ENCODE measurements at regions not wholly inside any gene's neighbourhood (a gene's known extent, or its start where the extent isn't known, plus 50 kb on each side); places are given as distances from the start of the nearest gene placed in this dataset.
A peak's percentile ranks its signal among the peaks of the same experiment; 100 is the strongest.

DNA sequence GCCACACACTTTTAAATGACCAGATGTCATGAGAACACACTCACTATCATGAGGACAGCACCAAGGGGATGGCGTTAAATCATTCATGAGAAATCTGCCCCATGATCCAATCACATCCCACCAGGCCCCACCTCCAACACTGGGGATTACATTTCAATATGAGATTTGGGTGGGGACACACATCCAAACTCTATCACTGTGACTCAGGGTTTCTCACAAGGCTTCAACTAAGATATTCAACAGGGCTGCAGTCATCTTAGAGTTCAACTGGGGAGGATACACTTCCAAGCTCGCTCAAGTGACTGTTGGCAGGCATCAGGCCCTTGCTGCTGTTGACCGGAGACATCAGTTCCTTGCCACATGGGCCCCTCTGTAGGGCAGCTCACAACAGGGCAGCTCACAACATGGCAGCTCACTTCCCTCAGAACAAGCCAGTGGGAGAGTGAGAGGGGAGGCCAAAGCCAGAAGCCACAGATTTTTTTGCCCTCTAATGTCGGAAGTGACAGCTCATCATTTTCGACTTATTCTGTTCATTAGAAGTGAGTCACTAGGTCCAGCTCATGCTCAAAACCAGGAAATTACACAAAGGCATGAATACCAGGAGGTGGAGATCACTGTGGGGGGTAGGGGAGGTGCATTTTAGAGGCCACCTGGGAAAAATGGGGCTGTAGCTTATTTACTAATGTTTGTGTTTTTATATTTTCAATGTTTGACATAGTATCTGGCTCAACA, 50.8 kb upstream of the PTHLH start:
- TF ChIP-seq, protein P1, sequence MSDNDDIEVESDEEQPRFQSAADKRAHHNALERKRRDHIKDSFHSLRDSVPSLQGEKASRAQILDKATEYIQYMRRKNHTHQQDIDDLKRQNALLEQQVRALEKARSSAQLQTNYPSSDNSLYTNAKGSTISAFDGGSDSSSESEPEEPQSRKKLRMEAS (IDR thresholded peaks at IDR 0.05; ENCODE audit: low read depth, low read length), result no peak
- TF ChIP-seq MYC (IDR thresholded peaks at IDR 0.05; ENCODE audit: low read depth, low read length) (no peak), POLR2A (IDR thresholded peaks at IDR 0.05; ENCODE audit: extremely low read depth, insufficient read length) (no peak)
- TF ChIP-seq, protein P2, sequence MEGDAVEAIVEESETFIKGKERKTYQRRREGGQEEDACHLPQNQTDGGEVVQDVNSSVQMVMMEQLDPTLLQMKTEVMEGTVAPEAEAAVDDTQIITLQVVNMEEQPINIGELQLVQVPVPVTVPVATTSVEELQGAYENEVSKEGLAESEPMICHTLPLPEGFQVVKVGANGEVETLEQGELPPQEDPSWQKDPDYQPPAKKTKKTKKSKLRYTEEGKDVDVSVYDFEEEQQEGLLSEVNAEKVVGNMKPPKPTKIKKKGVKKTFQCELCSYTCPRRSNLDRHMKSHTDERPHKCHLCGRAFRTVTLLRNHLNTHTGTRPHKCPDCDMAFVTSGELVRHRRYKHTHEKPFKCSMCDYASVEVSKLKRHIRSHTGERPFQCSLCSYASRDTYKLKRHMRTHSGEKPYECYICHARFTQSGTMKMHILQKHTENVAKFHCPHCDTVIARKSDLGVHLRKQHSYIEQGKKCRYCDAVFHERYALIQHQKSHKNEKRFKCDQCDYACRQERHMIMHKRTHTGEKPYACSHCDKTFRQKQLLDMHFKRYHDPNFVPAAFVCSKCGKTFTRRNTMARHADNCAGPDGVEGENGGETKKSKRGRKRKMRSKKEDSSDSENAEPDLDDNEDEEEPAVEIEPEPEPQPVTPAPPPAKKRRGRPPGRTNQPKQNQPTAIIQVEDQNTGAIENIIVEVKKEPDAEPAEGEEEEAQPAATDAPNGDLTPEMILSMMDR (IDR thresholded peaks at IDR 0.05; ENCODE audit: low read depth, low read length), result no peak
- no peak overlapping the region for H3K4me3 ChIP-seq (ENCODE audit: low read depth, low read length)
- peak; percentile 68 for DNase-seq (ENCODE audit: low read depth)

DNA sequence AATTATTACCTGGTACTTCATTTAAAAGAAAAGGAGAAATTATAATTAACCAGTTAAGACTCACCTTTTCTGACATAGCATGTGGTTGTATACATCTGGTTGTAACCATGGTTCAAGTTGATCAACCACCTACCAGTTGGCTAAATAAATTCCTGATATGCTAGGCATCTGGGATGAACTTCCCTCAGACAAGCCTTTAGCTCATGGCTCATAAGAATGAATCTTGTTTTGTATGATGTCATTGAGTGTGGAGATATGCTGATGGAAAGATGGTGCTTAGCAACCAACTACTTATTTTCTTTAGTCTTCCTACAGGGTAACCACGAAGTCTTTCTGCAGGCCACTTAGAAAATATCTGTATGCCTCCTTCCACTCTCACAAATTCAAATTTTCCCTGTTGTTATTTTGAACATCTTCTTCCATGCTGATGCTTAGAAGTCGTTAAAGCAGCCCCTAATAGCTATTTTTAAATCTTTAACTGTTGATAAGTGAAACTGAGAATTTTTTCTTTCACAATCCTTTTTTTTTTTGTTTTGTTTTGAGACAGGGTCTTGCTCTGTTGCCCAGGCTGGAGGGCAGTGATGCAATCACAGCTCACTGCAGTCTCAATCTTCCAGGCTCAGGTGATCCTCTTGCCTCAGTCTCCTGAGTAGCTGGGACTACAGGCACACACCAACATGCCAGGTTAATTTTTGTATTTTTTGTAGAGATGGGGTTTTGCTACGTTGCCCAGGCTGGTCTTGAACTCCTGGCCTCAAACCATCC, 51.9 kb upstream of the PTHLH start:
- no peak for DNase-seq (ENCODE audit: low read depth)
- TF ChIP-seq, protein P2 (IDR thresholded peaks at IDR 0.05; ENCODE audit: low read depth, low read length), result no peak
- TF ChIP-seq, protein P1 (IDR thresholded peaks at IDR 0.05; ENCODE audit: low read depth, low read length), result no peak
- TF ChIP-seq POLR2A (IDR thresholded peaks at IDR 0.05; ENCODE audit: extremely low read depth, insufficient read length) (no peak), MYC (IDR thresholded peaks at IDR 0.05; ENCODE audit: low read depth, low read length) (no peak)
- no peak overlapping the region for H3K4me3 ChIP-seq (ENCODE audit: low read depth, low read length)

DNA sequence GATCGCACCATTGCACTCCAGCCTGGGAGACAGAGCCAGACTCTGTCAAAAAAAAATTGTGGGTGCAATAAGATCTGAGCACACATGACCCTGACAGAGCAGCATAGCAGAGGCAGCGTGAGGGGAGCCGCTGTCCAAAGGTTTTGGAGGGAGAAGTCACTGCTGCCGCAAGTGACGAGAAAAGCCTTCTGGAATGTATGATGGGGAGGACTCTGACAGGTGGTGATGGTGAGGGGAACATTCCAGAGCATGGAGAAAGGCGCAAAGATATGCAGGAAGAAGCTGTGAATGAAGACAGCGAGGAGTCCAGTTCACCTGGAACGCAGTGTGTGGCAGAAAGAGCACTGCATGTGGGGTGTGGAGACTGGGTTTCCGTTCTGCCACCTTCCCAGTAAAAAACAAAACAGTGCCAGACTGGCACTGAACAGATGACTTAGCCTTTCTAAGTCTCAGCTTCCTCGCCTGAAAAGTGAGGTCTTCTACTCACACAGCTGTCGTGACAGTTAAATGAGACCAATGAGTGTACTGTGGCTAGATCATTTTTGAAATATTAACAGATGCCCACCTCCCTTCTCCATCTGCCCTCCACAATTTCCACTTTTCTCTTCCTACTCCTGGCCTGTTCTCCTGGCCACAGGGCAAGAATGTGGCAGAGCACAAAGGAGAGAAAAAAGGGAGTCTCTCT, 53.4 kb upstream of the PTHLH start:
- DNase-seq (ENCODE audit: low read depth), result no peak
- TF ChIP-seq, protein P2 (IDR thresholded peaks at IDR 0.05; ENCODE audit: low read depth, low read length), result no peak
- TF ChIP-seq, protein P1 (IDR thresholded peaks at IDR 0.05; ENCODE audit: low read depth, low read length), result no peak
- TF ChIP-seq POLR2A (IDR thresholded peaks at IDR 0.05; ENCODE audit: extremely low read depth, insufficient read length) (no peak), MYC (IDR thresholded peaks at IDR 0.05; ENCODE audit: low read depth, low read length) (no peak)
- H3K4me3 ChIP-seq (ENCODE audit: low read depth, low read length), result no peak overlapping the region

GRCh38 chr12:28026701-28027100, 54.2 kb upstream of the PTHLH start:
- TF ChIP-seq MYC (IDR thresholded peaks at IDR 0.05; ENCODE audit: low read depth, low read length), result no peak
- TF ChIP-seq, protein P2 (IDR thresholded peaks at IDR 0.05; ENCODE audit: low read depth, low read length), result no peak
- DNase-seq (ENCODE audit: low read depth), result peak; percentile 67
- H3K4me3 ChIP-seq (ENCODE audit: low read depth, low read length), result no peak overlapping the region

DNA sequence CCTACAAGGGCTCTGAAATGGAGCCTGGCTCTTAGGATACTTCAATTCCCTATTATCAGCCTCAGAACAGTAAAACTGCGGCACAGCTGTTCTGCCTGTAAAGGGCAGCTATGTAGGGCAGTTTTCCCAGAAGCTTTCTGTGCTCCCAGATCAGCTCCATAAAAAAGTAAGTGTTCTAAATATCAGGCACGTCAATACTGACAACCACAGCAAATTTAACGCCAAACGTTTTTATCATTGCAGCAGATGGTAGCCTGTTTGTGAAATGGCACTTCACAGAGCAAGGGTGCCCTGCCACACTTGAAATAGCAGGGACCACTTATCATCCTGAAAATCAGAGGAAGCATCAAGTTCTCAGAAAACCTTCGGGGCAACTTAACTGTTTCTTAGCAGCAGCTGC, 54.8 kb upstream of the PTHLH start:
- no peak overlapping the region for H3K4me3 ChIP-seq (ENCODE audit: low read depth, low read length)
- no peak for TF ChIP-seq POLR2A (IDR thresholded peaks at IDR 0.05; ENCODE audit: extremely low read depth, insufficient read length)
- no peak for TF ChIP-seq MYC (IDR thresholded peaks at IDR 0.05; ENCODE audit: low read depth, low read length)
- TF ChIP-seq, protein P2 (IDR thresholded peaks at IDR 0.05; ENCODE audit: low read depth, low read length), result no peak
- TF ChIP-seq, protein P1 (IDR thresholded peaks at IDR 0.05; ENCODE audit: low read depth, low read length), result no peak
- DNase-seq (ENCODE audit: low read depth), result no peak
